ENCODE measurements at regions not wholly inside any gene's neighbourhood (a gene's known extent, or its start where the extent isn't known, plus 50 kb on each side); places are given as distances from the start of the nearest gene placed in this dataset.

DNA sequence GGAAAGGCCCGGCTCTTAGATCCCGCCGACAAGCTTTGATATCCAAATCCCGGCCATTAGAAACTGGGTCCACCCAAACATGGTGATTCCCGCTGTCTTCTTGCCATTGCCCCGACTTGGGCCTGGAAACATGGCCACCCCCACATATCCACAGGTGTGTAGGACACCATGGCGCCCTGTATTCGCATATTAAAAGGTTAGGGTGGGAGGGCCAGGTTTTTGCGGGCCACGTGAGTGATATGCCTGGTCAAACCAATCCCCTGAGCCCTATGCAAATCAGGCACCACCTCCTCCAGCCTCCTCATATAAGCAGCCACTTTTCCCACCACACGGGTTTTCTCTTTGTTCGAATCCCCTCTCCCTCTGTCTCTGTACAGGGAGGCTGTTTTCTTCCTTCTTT is 766.4 kb downstream of the UQCRFS1 start:
- Mint-ChIP-seq H3K4me3 (ENCODE audit: unreplicated experiment) (no peak overlapping the region), H3K36me3 (ENCODE audit: low read depth, unreplicated experiment) (no peaks in the 10 kb centered on the region), H3K27me3 (ENCODE audit: unreplicated experiment) (no peaks in the 10 kb centered on the region), H3K27ac (ENCODE audit: unreplicated experiment) (no peak overlapping the region), H3K4me1 (ENCODE audit: unreplicated experiment) (peaks cover 7% of the 10 kb centered on the region), H3K9me3 (ENCODE audit: unreplicated experiment) (no peaks in the 10 kb centered on the region)
- no peak for DNase-seq (ENCODE audit: low spot score)
- TF ChIP-seq, protein P1, sequence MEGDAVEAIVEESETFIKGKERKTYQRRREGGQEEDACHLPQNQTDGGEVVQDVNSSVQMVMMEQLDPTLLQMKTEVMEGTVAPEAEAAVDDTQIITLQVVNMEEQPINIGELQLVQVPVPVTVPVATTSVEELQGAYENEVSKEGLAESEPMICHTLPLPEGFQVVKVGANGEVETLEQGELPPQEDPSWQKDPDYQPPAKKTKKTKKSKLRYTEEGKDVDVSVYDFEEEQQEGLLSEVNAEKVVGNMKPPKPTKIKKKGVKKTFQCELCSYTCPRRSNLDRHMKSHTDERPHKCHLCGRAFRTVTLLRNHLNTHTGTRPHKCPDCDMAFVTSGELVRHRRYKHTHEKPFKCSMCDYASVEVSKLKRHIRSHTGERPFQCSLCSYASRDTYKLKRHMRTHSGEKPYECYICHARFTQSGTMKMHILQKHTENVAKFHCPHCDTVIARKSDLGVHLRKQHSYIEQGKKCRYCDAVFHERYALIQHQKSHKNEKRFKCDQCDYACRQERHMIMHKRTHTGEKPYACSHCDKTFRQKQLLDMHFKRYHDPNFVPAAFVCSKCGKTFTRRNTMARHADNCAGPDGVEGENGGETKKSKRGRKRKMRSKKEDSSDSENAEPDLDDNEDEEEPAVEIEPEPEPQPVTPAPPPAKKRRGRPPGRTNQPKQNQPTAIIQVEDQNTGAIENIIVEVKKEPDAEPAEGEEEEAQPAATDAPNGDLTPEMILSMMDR (IDR thresholded peaks at IDR 0.05; ENCODE audit: unreplicated experiment): no peak

DNA sequence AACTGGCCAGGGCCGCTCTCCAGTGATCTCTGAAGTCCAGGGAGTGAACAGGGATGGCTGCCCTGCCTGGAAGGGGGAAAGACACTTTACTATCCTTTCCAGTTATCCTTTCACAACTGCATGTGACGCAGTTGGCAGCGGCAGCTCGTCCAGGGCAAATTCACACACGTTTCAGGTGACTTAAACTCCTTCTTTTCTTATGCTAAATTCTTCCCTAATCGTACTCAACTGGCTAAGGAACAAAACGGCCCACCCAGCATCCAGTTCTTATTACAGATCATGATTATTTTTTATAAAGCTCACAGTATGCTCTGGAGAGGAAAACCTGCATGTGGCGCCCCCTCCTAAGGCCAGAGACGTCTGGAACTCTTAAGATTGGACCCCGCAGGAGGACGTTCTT is 767.1 kb downstream of the UQCRFS1 start:
- no peak for DNase-seq (ENCODE audit: low spot score)
- peaks cover 7% of the 10 kb centered on the region for H3K4me1 Mint-ChIP-seq (ENCODE audit: unreplicated experiment)
- TF ChIP-seq, protein P1 (IDR thresholded peaks at IDR 0.05; ENCODE audit: unreplicated experiment): no peak
- H3K4me3 Mint-ChIP-seq (ENCODE audit: unreplicated experiment): no peak overlapping the region
- no peak overlapping the region for H3K27ac Mint-ChIP-seq (ENCODE audit: unreplicated experiment)
- H3K9me3 Mint-ChIP-seq (ENCODE audit: unreplicated experiment): no peaks in the 10 kb centered on the region
- no peaks in the 10 kb centered on the region for H3K36me3 Mint-ChIP-seq (ENCODE audit: low read depth, unreplicated experiment)
- H3K27me3 Mint-ChIP-seq (ENCODE audit: unreplicated experiment): no peaks in the 10 kb centered on the region

DNA sequence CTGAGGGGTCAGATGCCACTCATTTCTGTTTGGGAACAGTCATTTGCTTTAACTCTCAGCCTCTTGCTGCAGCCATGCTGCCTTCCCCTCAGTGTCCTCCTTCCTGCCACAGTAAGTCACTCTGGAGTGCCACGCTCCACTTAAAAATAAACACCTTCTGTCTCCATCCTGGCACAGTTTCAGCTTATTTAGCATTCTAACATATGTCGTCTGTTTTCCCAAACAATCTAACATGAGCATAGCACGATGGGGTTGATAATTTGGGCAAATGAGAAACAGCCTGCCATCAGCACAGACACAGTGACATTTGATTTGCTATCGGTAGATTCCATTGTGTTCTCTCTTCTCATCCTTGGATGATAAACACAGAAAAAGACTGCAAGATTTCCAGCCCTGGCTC is 768.6 kb downstream of the UQCRFS1 start:
- TF ChIP-seq, protein P1 (IDR thresholded peaks at IDR 0.05; ENCODE audit: unreplicated experiment): no peak
- Mint-ChIP-seq H3K4me3 (ENCODE audit: unreplicated experiment) (no peak overlapping the region), H3K27ac (ENCODE audit: unreplicated experiment) (no peak overlapping the region), H3K27me3 (ENCODE audit: unreplicated experiment) (no peaks in the 10 kb centered on the region), H3K9me3 (ENCODE audit: unreplicated experiment) (no peaks in the 10 kb centered on the region), H3K36me3 (ENCODE audit: low read depth, unreplicated experiment) (no peaks in the 10 kb centered on the region), H3K4me1 (ENCODE audit: unreplicated experiment) (peaks cover 7% of the 10 kb centered on the region)
- DNase-seq (ENCODE audit: low spot score): no peak

GRCh38 chr19:28443361-28443760 is 769.6 kb downstream of the UQCRFS1 start:
- DNase-seq (ENCODE audit: low spot score): no peak
- Mint-ChIP-seq H3K9me3 (ENCODE audit: unreplicated experiment) (no peaks in the 10 kb centered on the region), H3K4me3 (ENCODE audit: unreplicated experiment) (no peak overlapping the region), H3K27ac (ENCODE audit: unreplicated experiment) (no peak overlapping the region), H3K36me3 (ENCODE audit: low read depth, unreplicated experiment) (no peaks in the 10 kb centered on the region), H3K27me3 (ENCODE audit: unreplicated experiment) (no peaks in the 10 kb centered on the region), H3K4me1 (ENCODE audit: unreplicated experiment) (peaks cover 7% of the 10 kb centered on the region)
- TF ChIP-seq, protein P1 (IDR thresholded peaks at IDR 0.05; ENCODE audit: unreplicated experiment): no peak

GRCh38 chr19:28437390-28438346 is 775.3 kb downstream of the UQCRFS1 start:
- Mint-ChIP-seq H3K27me3 (ENCODE audit: unreplicated experiment) (peaks cover 8% of the 10 kb centered on the region), H3K4me3 (ENCODE audit: unreplicated experiment) (no peak overlapping the region), H3K9me3 (ENCODE audit: unreplicated experiment) (peaks cover 9% of the 10 kb centered on the region), H3K36me3 (ENCODE audit: low read depth, unreplicated experiment) (peaks cover 14% of the 10 kb centered on the region), H3K4me1 (ENCODE audit: unreplicated experiment) (no peaks in the 10 kb centered on the region), H3K27ac (ENCODE audit: unreplicated experiment) (no peak overlapping the region)
- DNase-seq (ENCODE audit: low spot score): no peak
- TF ChIP-seq, protein P1 (IDR thresholded peaks at IDR 0.05; ENCODE audit: unreplicated experiment): no peak
